Fibroblast of pulmonary artery (primary cell): ENCODE measurements at regions not wholly inside any gene's neighbourhood (a gene's known extent, or its start where the extent isn't known, plus 50 kb on each side); places are given as distances from the start of the nearest gene placed in this dataset.
A peak's percentile ranks its signal among the peaks of the same experiment; 100 is the strongest.

Source experiments
- DNase-seq: peaks from one replicate; pipeline ENCODE4 v3.0.0-alpha.2; 2010; ENCODE audit warnings: low read depth
- H3K4me3 ChIP-seq: replicated peaks from 2 replicates; pipeline ENCODE4 v1.5.1; 2011; ENCODE audit warnings: low read depth, mild to moderate bottlenecking, control low read depth, low read length, moderate library complexity
- TF ChIP-seq, protein P1 (sequence below): IDR thresholded peaks from 2 replicates; pipeline ENCODE4 v1.5.1; 2011; ENCODE audit warnings: mild to moderate bottlenecking, control low read depth, low read length, inconsistent platforms; ENCODE audit errors: missing control alignments

DNA sequence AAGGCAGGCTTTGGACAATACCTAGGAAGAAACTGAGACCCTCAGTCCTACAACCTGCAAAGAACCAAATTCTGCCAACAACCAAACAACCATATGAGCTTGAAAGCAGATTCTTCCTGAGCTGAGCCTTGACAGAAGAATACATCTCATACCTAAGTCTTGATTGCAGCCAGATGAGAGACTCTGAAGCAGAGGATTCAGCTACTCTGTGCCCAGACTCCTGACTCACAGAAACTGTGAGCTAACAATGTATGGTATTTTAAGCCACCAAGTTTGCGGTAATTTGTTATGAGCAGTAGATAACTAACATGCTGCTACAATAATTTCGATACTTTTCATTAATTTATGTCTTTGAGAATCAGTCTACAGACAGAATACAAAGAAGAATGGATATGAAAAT lies 325.1 kb upstream of the CBLB start:
- H3K4me3 ChIP-seq = no peak overlapping the region
- no peak for DNase-seq
- TF ChIP-seq, protein P1, sequence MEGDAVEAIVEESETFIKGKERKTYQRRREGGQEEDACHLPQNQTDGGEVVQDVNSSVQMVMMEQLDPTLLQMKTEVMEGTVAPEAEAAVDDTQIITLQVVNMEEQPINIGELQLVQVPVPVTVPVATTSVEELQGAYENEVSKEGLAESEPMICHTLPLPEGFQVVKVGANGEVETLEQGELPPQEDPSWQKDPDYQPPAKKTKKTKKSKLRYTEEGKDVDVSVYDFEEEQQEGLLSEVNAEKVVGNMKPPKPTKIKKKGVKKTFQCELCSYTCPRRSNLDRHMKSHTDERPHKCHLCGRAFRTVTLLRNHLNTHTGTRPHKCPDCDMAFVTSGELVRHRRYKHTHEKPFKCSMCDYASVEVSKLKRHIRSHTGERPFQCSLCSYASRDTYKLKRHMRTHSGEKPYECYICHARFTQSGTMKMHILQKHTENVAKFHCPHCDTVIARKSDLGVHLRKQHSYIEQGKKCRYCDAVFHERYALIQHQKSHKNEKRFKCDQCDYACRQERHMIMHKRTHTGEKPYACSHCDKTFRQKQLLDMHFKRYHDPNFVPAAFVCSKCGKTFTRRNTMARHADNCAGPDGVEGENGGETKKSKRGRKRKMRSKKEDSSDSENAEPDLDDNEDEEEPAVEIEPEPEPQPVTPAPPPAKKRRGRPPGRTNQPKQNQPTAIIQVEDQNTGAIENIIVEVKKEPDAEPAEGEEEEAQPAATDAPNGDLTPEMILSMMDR = no peak

DNA sequence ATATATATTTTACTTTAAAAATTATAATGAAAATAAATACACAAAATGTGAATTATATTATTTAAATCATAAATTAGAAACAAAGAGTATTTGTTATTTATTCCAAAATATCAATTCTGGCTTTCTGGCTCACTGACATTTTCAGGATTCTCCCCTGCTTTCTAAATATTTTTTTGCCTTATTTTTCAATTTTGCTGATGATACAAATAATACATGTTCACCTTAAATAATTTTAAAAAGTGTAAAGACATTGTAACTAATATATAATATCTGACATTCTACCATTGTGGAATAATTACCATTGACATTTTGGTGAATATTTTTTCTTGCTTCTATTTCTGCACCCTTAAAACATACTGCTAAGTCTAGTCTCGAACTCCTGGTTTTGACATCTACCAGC lies 325.9 kb upstream of the CBLB start:
- TF ChIP-seq, protein P1 = no peak
- no peak for DNase-seq
- no peak overlapping the region for H3K4me3 ChIP-seq

GRCh38 chr3:106197532-106198194 lies 328.9 kb upstream of the CBLB start:
- peak; percentile 19 for DNase-seq
- TF ChIP-seq, protein P1 = no peak
- no peak overlapping the region for H3K4me3 ChIP-seq

GRCh38 chr3:106204160-106204868 lies 335.5 kb upstream of the CBLB start:
- TF ChIP-seq, protein P1 = no peak
- no peak overlapping the region for H3K4me3 ChIP-seq
- no peak for DNase-seq

DNA sequence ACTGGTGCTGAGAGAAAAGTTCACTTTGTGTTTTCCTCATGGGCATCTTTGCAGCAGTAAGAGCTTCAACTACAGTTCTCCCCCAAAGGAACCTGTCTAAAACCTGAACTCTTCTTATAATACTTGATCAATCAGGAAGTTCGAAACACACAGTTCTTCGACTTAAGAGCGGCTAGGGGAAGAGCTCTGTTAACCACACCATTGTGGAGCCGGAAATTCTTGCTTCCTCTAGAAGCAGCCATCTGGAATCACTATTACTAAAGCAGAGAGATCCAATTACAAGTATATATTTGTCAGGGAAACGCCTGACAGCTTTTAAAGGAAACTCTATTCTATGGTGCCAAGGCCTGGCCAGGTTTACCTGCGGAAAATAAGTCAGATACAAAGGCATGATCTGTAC lies 337.3 kb upstream of the CBLB start:
- no peak for DNase-seq
- H3K4me3 ChIP-seq = no peak overlapping the region
- TF ChIP-seq, protein P1 = no peak

GRCh38 chr3:106206613-106207012 lies 337.8 kb upstream of the CBLB start:
- TF ChIP-seq, protein P1 = no peak
- H3K4me3 ChIP-seq = no peak overlapping the region
- no peak for DNase-seq
